Tibial nerve (tissue), 4 donors: ENCODE measurements at regions not wholly inside any gene's neighbourhood (a gene's known extent, or its start where the extent isn't known, plus 50 kb on each side); places are given as distances from the start of the nearest gene placed in this dataset.

ENCODE experiments used
- CTCF ChIP-seq, 5 experiments: fragments of 200-600 bp in 3 of 5; fragments of 450-650 bp in 2 of 5; sonication (generic) in 3 of 5; IDR thresholded peaks; one replicate each; pipeline ENCODE4 v1.5.1; 2016 to 2019; ENCODE audit warnings: antibody characterized with exemption in 5 of 5, mild to moderate bottlenecking in 3 of 5, moderate library complexity in 2 of 5
- EP300 ChIP-seq, 2 donors: sonication (generic); formaldehyde crosslinking; IDR thresholded peaks; one replicate each; pipeline ENCODE4 v1.6.1; 2017; ENCODE audit warnings: antibody characterized with exemption in 2 of 2, mild to moderate bottlenecking in 1 of 2

- TF ChIP-seq CTCF (IDR thresholded peaks at IDR 0.05), result no peak
- TF ChIP-seq EP300 (IDR thresholded peaks at IDR 0.05), result no peak
Observed at GRCh38 chr11:37088573-37088910, 490.5 kb upstream of the RAG2 start.
